K562 (cell line): ENCODE measurements at regions not wholly inside any gene's neighbourhood (a gene's known extent, or its start where the extent isn't known, plus 50 kb on each side); places are given as distances from the start of the nearest gene placed in this dataset.
"Not testable (repeated sequence)": the region's sequence is repeated elsewhere in the genome, so short reads cannot be mapped to it uniquely, and the experiment has no call there.

Source experiments
- ATAC-seq: fragments of 200-7000 bp; cut with Tn5 transposase; 3 replicates; pipeline ENCODE4 v1.9.1; 2020; ENCODE audit warnings: moderate library complexity
- BruUV-seq: library from RNA; stranded (reverse); fragments of 400-500 nt; replicated peaks from 2 replicates; lab custom pipeline; 2021; lab: Mats Ljungman, UMichigan
- CTCF ChIA-PET: fragments of 300-600 bp; formaldehyde crosslinking; extraction: SDS; loops from one replicate; lab custom pipeline; 2021; ENCODE audit warnings: low intra/inter-chr PET ratio; lab: Yijun Ruan, JAX
- POLR2A ChIA-PET: fragments of 300-600, 350-650 bp; sonication (Branson Sonifier 250); formaldehyde crosslinking; extraction: SDS; loops from one replicate; lab custom pipeline; 2021; ENCODE audit warnings: antibody characterized with exemption, inconsistent platforms; lab: Yijun Ruan, JAX
- DNase-seq, 4 experiments: peaks; one replicate each; pipeline versions ENCODE4 v3.0.0 to v3.0.0-alpha.2; 2011 to 2018; ENCODE audit warnings: low spot score in 3 of 4, mixed read lengths in 3 of 4; ENCODE audit errors: extremely low read depth in 1 of 4
- FAIRE-seq: peaks from 2 replicates; lab custom pipeline; 2011; peaks lifted over from hg19 to GRCh38; lab: Jason Lieb, UNC
- H2AFZ ChIP-seq: 2 replicates; pipeline ENCODE4 v1.6.0; 2011; ENCODE audit warnings: low read depth, low read length, control low read depth, inconsistent platforms
- H3K27ac ChIP-seq: fragments of 200-600 bp; 3 replicates; pipeline ENCODE4 v1.8.0; 2011; ENCODE audit warnings: low read depth, mild to moderate bottlenecking, control low read depth, inconsistent platforms, low read length, moderate library complexity, mixed read lengths; ENCODE audit errors: extremely low read depth
- H3K27me3 ChIP-seq, 2 experiments: fragments of 300-600 bp in 1 of 2; 2 replicates in 1 of 2; 3 replicates in 1 of 2; pipeline versions ENCODE4 v1.6.0 to v1.8.0; 2011; ENCODE audit warnings: inconsistent platforms in 2 of 2, low read length in 2 of 2, mild to moderate bottlenecking in 1 of 2, mixed read lengths in 1 of 2, moderate library complexity in 1 of 2; ENCODE audit not compliant: control insufficient read depth in 2 of 2, insufficient read depth in 2 of 2
- H3K36me3 ChIP-seq: fragments of 300-600 bp; 3 replicates; pipeline ENCODE4 v1.8.0; 2011; ENCODE audit warnings: mild to moderate bottlenecking, low read length, inconsistent platforms; ENCODE audit not compliant: control insufficient read depth, insufficient read depth
- H3K4me1 ChIP-seq, 2 experiments: fragments of 200-600 bp in 1 of 2; replicated peaks in 1 of 2; 2 replicates in 1 of 2; 3 replicates in 1 of 2; pipeline versions ENCODE4 v1.5.1 to v1.8.0; 2011; ENCODE audit warnings: inconsistent platforms in 2 of 2, low read length in 2 of 2, mild to moderate bottlenecking in 1 of 2, mixed read lengths in 1 of 2, moderate library complexity in 1 of 2; ENCODE audit not compliant: control insufficient read depth in 2 of 2, insufficient read depth in 2 of 2
- H3K4me2 ChIP-seq: 2 replicates; pipeline ENCODE4 v1.6.1; 2011; ENCODE audit warnings: low read length, control low read depth, inconsistent platforms, mixed read lengths; ENCODE audit not compliant: insufficient read depth
- H3K4me3 ChIP-seq: fragments of 200-600 bp; sonication (generic), shearing (Covaris generic); 2 replicates; pipeline ENCODE4 v1.5.1; 2016; ENCODE audit warnings: control low read depth, inconsistent platforms
- H3K79me2 ChIP-seq: fragments of 200-600 bp; 3 replicates; pipeline ENCODE4 v1.8.0; 2011; ENCODE audit warnings: low read length, inconsistent platforms; ENCODE audit not compliant: control insufficient read depth, insufficient read depth
- H3K9ac ChIP-seq, 2 experiments: 2 replicates each; pipeline versions ENCODE4 v1.6.0 to v1.6.1; 2011; ENCODE audit warnings: low read depth in 2 of 2, low read length in 2 of 2, control low read depth in 1 of 2, inconsistent platforms in 1 of 2, mild to moderate bottlenecking in 1 of 2, mixed read lengths in 1 of 2; ENCODE audit not compliant: insufficient read depth in 1 of 2
- H3K9me1 ChIP-seq: one replicate; pipeline ENCODE4 v1.6.0; 2011; ENCODE audit warnings: inconsistent platforms, mild to moderate bottlenecking, low read length, moderate library complexity; ENCODE audit not compliant: control insufficient read depth, insufficient read depth
- H3K9me3 ChIP-seq: replicated peaks from 2 replicates; pipeline ENCODE4 v1.5.1; 2011; ENCODE audit warnings: low read depth, low read length, inconsistent platforms; ENCODE audit not compliant: control insufficient read depth, insufficient read depth
- H4K20me1 ChIP-seq: replicated peaks from 2 replicates; pipeline ENCODE4 v1.6.1; 2011; ENCODE audit warnings: low read length, inconsistent platforms, mixed read lengths; ENCODE audit not compliant: control insufficient read depth, insufficient read depth
- JUNB ChIP-seq: fragments of 450-650 bp; formaldehyde crosslinking; conservative IDR thresholded peaks from 2 replicates; pipeline ENCODE4 v1.4.0; 2020; ENCODE audit warnings: mild to moderate bottlenecking
- whole genome bisulfite sequencing: fragments of 100-300 bp; shearing (Covaris generic); methylation state at CpG from one replicate; pipeline ENCODE4 v1.1.6; 2016; ENCODE audit warnings: low coverage, mixed read lengths; ENCODE audit not compliant: insufficient coverage; ENCODE audit errors: missing lambda C conversion rate; 5-methylcytosine and 5-hydroxymethylcytosine counted together
- in situ Hi-C: fragments of 300-500 bp; cut with MboI; formaldehyde crosslinking; loops from 4 replicates; pipeline ENCODE4 v1.15.0; 2018; ENCODE audit warnings: inconsistent platforms, mixed read lengths
- intact Hi-C: fragments of 100-400 bp; cut with micrococcal nuclease; formaldehyde crosslinking; loops from 2 replicates; pipeline ENCODE4 v1.14.2; 2022

DNA sequence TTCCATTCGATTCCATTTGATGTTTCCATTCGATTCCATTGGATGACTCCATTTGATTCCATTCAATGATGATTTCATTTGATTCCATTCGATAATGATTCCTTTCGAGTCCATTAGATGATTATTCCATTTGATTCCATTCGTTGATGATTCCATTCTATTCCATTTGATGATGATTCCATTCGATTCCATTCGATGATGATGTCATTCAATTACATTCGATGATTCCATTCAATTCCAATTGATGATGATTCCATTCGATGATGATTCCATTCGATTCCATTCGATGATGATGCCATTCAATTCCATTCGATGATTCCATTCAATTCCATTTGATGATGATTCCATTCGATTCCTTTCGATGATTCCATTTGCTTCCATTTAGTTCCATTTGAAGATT lies 635.6 kb downstream of the TP53TG3F start:
- H3K4me3 ChIP-seq, H2AFZ ChIP-seq, H3K9me3 ChIP-seq, POLR2A ChIA-PET, CTCF ChIA-PET, H4K20me1 ChIP-seq, intact Hi-C loops, FAIRE-seq, ATAC-seq, H3K27me3 ChIP-seq, H3K4me1 ChIP-seq, H3K27ac ChIP-seq, BruUV-seq, DNase-seq, H3K9ac ChIP-seq, H3K4me2 ChIP-seq, H3K79me2 ChIP-seq, H3K36me3 ChIP-seq, H3K9me1 ChIP-seq: not testable (repeated sequence)
- in situ Hi-C loops, result loop anchor here (25.0 kb wide), 1 partner anchor 492 kb away; no protein-coding TSS in a partner anchor
- under 1% methylated on average over 14 of the region's 14 CpGs for WGBS
- TF ChIP-seq JUNB (CRISPR knock-in tag), result 0 out of 2 replicates have a peak, but pooled peaks have one; percentile 23

- H3K79me2 ChIP-seq, intact Hi-C loops, POLR2A ChIA-PET: not testable (repeated sequence)
Observed at GRCh38 chr16:34096911-34097310, 637.5 kb downstream of the TP53TG3F start.

DNA sequence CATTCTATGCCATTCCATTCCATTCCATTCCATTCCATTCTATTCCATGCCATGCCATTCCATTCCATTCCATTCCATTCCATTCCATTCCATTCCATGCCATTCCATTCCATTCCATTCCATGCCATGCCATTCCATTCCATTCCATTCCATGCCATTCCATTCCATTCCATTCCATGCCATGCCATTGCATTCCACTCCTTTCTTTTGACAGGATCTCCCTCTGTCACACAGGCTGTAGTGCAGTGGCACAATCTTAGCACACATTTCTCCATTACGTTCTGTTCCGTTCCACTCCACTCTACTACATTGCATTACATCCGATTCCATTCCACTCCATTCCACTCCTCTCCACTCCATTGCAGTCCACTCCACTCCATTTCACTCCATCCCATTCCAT lies 637.9 kb downstream of the TP53TG3F start:
- 0% methylated on average over 3 of the region's 3 CpGs for WGBS
- H3K9me1 ChIP-seq, POLR2A ChIA-PET, H3K36me3 ChIP-seq, ATAC-seq, H3K4me2 ChIP-seq, DNase-seq, H4K20me1 ChIP-seq, H3K27me3 ChIP-seq, intact Hi-C loops, H3K4me3 ChIP-seq, H3K27ac ChIP-seq, CTCF ChIA-PET, H3K4me1 ChIP-seq, H3K79me2 ChIP-seq, FAIRE-seq, H3K9ac ChIP-seq, H3K9me3 ChIP-seq, H2AFZ ChIP-seq, BruUV-seq: not testable (repeated sequence)
- in situ Hi-C loops, result loop anchor here (25.0 kb wide), 1 partner anchor 490 kb away; no protein-coding TSS in a partner anchor

More at GRCh38 chr16:34096911-34097310, 637.5 kb downstream of the TP53TG3F start:
- FAIRE-seq, H3K4me3 ChIP-seq, BruUV-seq, H3K4me2 ChIP-seq, H2AFZ ChIP-seq, H3K4me1 ChIP-seq, H3K27ac ChIP-seq, H3K27me3 ChIP-seq, CTCF ChIA-PET, H3K36me3 ChIP-seq, H3K9me3 ChIP-seq, DNase-seq, ATAC-seq, H3K9ac ChIP-seq, H4K20me1 ChIP-seq, H3K9me1 ChIP-seq: not testable (repeated sequence)
- in situ Hi-C loops, result loop anchor here (25.0 kb wide), 1 partner anchor 490 kb away; no protein-coding TSS in a partner anchor
- WGBS, result 3% methylated on average over 4 of the region's 4 CpGs

GRCh38 chr16:34098033-34098432 lies 638.6 kb downstream of the TP53TG3F start:
- in situ Hi-C loops, result loop anchor here (25.0 kb wide), 1 partner anchor 489 kb away; no protein-coding TSS in a partner anchor
- H3K9me1 ChIP-seq, intact Hi-C loops, H3K27ac ChIP-seq, H3K4me2 ChIP-seq, BruUV-seq, H3K4me1 ChIP-seq, H3K9me3 ChIP-seq, H2AFZ ChIP-seq, H3K4me3 ChIP-seq, H4K20me1 ChIP-seq, ATAC-seq, CTCF ChIA-PET, POLR2A ChIA-PET, H3K27me3 ChIP-seq, H3K9ac ChIP-seq, DNase-seq, H3K79me2 ChIP-seq, FAIRE-seq, H3K36me3 ChIP-seq: not testable (repeated sequence)
